ENCODE measurements at regions not wholly inside any gene's neighbourhood (a gene's known extent, or its start where the extent isn't known, plus 50 kb on each side); places are given as distances from the start of the nearest gene placed in this dataset.

DNA sequence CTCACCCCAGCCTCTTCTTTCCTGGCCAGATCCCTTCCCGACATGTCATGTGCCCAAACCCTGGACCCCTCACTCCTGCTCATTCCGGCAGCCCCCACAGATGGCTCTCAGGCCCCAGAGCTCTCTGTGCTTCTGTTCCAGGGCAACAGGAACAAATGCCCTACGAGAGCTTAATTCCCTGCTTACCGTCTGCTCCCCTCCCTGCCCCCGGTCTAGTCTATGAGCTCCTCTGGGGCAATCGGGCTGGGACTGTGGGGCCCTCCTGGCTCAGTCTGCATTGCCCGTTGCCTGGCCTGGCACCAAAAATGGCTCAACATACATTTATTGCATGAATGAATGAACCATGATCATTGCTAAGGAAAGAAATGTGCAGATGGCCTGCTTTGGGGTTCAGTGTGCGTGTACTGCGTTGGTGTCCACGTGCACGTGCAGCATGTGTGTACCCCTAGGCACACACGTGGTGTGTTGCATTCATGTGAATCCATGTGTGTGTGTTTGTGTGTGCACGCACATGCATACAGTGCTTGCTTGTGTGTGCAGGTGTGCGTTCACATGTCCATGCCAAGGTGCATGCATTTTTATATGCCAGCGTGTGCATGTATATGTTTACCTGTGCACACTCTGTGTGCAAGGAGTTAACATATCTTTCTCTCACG lies 201.2 kb upstream of the IER5L start:
- Histone ChIP-seq H3K36me3 (ENCODE audit: control insufficient read depth in 3 of 3, insufficient read depth in 3 of 3, low read length in 3 of 3) (no peaks in the 10 kb centered on the region), H3K4me1 (ENCODE audit: control insufficient read depth in 3 of 3, insufficient read depth in 3 of 3, low read length in 3 of 3) (peaks cover 10 to 22% (median 15%) of the 10 kb centered on the region in 3 donors), H3K4me3 (ENCODE audit: low read length in 3 of 3) (no peak overlapping the region), H3K27ac (ENCODE audit: low read depth, low read length) (no peak overlapping the region), H3K9me3 (ENCODE audit: control insufficient read depth in 3 of 3, low read length in 3 of 3) (no peaks in the 10 kb centered on the region), H3K9ac (ENCODE audit: low read depth in 1 of 3, low read length in 3 of 3) (no peak overlapping the region), H3K27me3 (ENCODE audit: control insufficient read depth in 3 of 3, insufficient read depth in 3 of 3, low read length in 3 of 3) (peaks cover 0 to 3% (median 0%) of the 10 kb centered on the region in 3 donors)

DNA sequence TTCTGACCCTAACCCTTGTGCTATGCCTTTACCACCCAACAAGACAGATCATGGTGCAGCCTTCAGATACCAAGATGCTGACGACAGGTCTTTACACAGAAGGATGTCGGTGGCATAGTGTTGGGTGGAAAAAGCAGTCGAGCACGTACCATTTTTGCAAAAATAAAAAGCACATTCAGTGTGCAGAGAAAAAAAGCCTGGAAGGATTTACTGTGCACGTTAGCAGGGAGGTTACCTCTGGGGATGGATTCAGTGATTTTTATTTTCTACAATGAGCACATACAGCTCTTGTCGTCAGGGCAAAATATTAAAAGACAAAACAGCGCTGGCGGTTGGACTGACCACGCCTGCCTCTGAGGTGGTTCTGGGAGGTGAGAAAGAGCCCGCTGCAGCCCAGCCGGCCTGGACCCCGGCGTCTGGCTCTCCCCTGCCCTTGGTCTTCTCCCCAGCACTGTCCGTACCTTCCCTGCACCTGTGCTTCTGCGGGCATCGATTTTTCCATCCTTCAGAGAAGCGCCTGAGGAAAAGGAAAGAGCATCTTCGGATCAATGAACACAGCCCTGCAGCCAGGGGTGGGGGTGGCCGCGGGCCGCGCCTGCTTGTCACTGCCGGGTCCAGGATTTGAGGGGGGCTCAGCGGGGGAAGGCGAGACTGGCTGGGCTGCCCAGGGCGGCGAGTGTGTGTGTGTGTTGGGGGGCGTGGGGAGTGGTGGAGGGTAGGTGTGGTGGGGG lies 200.0 kb upstream of the IER5L start:
- peaks cover 0 to 3% (median 0%) of the 10 kb centered on the region in 3 donors for H3K27me3 ChIP-seq (ENCODE audit: control insufficient read depth in 3 of 3, insufficient read depth in 3 of 3, low read length in 3 of 3)
- H3K9me3 ChIP-seq (ENCODE audit: control insufficient read depth in 3 of 3, low read length in 3 of 3), result no peaks in the 10 kb centered on the region
- H3K4me1 ChIP-seq (ENCODE audit: control insufficient read depth in 3 of 3, insufficient read depth in 3 of 3, low read length in 3 of 3), result peaks cover 10 to 12% (median 11%) of the 10 kb centered on the region in 3 donors
- H3K9ac ChIP-seq (ENCODE audit: low read depth in 1 of 3, low read length in 3 of 3), result no peak overlapping the region
- no peak overlapping the region for H3K4me3 ChIP-seq (ENCODE audit: low read length in 3 of 3)
- no peaks in the 10 kb centered on the region for H3K36me3 ChIP-seq (ENCODE audit: control insufficient read depth in 3 of 3, insufficient read depth in 3 of 3, low read length in 3 of 3)
- no peak overlapping the region for H3K27ac ChIP-seq (ENCODE audit: low read depth, low read length)

DNA sequence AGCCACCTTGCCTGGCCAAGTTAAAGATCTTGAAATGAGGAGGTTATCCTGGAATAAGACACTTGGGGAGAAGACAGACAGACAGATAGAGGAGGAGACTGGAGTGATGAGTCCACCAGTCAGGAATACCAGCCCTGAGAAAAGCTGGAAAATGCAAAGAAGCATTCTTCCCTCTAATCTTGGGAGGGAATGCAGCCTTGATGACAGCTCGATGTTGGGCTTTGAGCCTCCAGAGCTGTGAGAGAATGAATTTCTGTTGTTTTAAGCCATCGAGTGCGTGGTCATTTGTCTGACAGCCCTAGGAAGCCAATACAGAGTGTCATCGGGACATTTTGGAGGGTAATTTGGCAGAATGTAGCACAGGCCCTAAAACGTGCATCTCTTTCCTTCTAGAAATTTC lies 199.1 kb upstream of the IER5L start:
- peaks cover 0 to 3% (median 0%) of the 10 kb centered on the region in 3 donors for H3K27me3 ChIP-seq (ENCODE audit: control insufficient read depth in 3 of 3, insufficient read depth in 3 of 3, low read length in 3 of 3)
- no peaks in the 10 kb centered on the region for H3K36me3 ChIP-seq (ENCODE audit: control insufficient read depth in 3 of 3, insufficient read depth in 3 of 3, low read length in 3 of 3)
- no peak overlapping the region for H3K9ac ChIP-seq (ENCODE audit: low read depth in 1 of 3, low read length in 3 of 3)
- no peak overlapping the region for H3K27ac ChIP-seq (ENCODE audit: low read depth, low read length)
- H3K4me3 ChIP-seq (ENCODE audit: low read length in 3 of 3), result no peak overlapping the region
- H3K4me1 ChIP-seq (ENCODE audit: control insufficient read depth in 3 of 3, insufficient read depth in 3 of 3, low read length in 3 of 3), result peaks cover 2 to 4% (median 3%) of the 10 kb centered on the region in 3 donors
- no peaks in the 10 kb centered on the region for H3K9me3 ChIP-seq (ENCODE audit: control insufficient read depth in 3 of 3, low read length in 3 of 3)

- H3K27me3 ChIP-seq (ENCODE audit: control insufficient read depth in 3 of 3, insufficient read depth in 3 of 3, low read length in 3 of 3), result peaks cover 0 to 3% (median 0%) of the 10 kb centered on the region in 3 donors
- H3K4me3 ChIP-seq (ENCODE audit: low read length in 3 of 3), result no peak overlapping the region
- no peaks in the 10 kb centered on the region for H3K36me3 ChIP-seq (ENCODE audit: control insufficient read depth in 3 of 3, insufficient read depth in 3 of 3, low read length in 3 of 3)
- H3K27ac ChIP-seq (ENCODE audit: low read depth, low read length), result no peak overlapping the region
- no peak overlapping the region for H3K9ac ChIP-seq (ENCODE audit: low read depth in 1 of 3, low read length in 3 of 3)
- H3K4me1 ChIP-seq (ENCODE audit: control insufficient read depth in 3 of 3, insufficient read depth in 3 of 3, low read length in 3 of 3), result no peaks in the 10 kb centered on the region
- H3K9me3 ChIP-seq (ENCODE audit: control insufficient read depth in 3 of 3, low read length in 3 of 3), result no peaks in the 10 kb centered on the region
These were observed 197.8 kb upstream of the IER5L start for GRCh38 chr9:129375845-129376244.

DNA sequence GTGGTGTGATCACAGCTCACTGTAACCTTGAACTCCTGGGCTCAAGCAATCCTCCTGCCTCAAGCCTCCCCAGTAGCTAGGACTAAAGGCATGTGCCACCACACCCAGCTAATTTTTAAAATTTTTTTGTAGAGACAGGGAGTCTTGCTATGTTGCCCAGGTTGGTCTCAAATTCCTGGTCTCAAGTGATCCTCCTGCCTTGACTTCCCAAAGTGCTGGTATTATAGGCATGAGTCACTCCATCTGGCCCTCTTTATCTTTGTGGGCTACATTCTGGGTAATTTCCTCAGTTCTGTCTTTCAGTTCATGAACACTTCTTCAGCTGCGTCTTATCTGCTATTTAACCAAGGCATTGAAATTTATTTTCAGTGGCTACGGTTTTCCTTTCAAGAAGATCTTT lies 196.6 kb upstream of the IER5L start:
- no peaks in the 10 kb centered on the region for H3K4me1 ChIP-seq (ENCODE audit: control insufficient read depth in 3 of 3, insufficient read depth in 3 of 3, low read length in 3 of 3)
- no peaks in the 10 kb centered on the region for H3K9me3 ChIP-seq (ENCODE audit: control insufficient read depth in 3 of 3, low read length in 3 of 3)
- H3K27me3 ChIP-seq (ENCODE audit: control insufficient read depth in 3 of 3, insufficient read depth in 3 of 3, low read length in 3 of 3), result peaks cover 0 to 3% (median 0%) of the 10 kb centered on the region in 3 donors
- H3K4me3 ChIP-seq (ENCODE audit: low read length in 3 of 3), result no peak overlapping the region
- H3K9ac ChIP-seq (ENCODE audit: low read depth in 1 of 3, low read length in 3 of 3), result no peak overlapping the region
- no peaks in the 10 kb centered on the region for H3K36me3 ChIP-seq (ENCODE audit: control insufficient read depth in 3 of 3, insufficient read depth in 3 of 3, low read length in 3 of 3)
- no peak overlapping the region for H3K27ac ChIP-seq (ENCODE audit: low read depth, low read length)

DNA sequence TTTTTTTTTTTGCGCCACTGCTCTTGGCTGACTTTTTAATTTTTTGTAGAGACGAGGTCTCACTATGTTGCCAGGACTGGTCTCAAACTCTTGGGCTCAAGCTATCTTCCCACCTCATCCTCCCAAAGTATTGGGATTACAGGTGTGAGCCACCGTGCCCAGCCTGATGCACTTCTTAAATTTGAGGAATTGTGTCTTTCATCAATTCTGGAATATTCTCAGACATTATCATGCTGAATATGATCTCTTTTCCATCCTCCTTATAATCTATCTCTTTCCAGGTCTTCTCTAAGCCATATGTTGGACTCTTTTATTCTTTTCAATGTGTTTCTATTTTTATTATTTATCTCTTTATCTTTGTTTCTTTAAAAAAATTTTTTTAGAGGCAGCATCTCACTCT lies 196.2 kb upstream of the IER5L start:
- Histone ChIP-seq H3K4me3 (ENCODE audit: low read length in 3 of 3) (no peak overlapping the region), H3K36me3 (ENCODE audit: control insufficient read depth in 3 of 3, insufficient read depth in 3 of 3, low read length in 3 of 3) (no peaks in the 10 kb centered on the region), H3K9ac (ENCODE audit: low read depth in 1 of 3, low read length in 3 of 3) (no peak overlapping the region), H3K27me3 (ENCODE audit: control insufficient read depth in 3 of 3, insufficient read depth in 3 of 3, low read length in 3 of 3) (peaks cover 0 to 3% (median 0%) of the 10 kb centered on the region in 3 donors), H3K9me3 (ENCODE audit: control insufficient read depth in 3 of 3, low read length in 3 of 3) (no peaks in the 10 kb centered on the region), H3K27ac (ENCODE audit: low read depth, low read length) (no peak overlapping the region), H3K4me1 (ENCODE audit: control insufficient read depth in 3 of 3, insufficient read depth in 3 of 3, low read length in 3 of 3) (no peaks in the 10 kb centered on the region)

DNA sequence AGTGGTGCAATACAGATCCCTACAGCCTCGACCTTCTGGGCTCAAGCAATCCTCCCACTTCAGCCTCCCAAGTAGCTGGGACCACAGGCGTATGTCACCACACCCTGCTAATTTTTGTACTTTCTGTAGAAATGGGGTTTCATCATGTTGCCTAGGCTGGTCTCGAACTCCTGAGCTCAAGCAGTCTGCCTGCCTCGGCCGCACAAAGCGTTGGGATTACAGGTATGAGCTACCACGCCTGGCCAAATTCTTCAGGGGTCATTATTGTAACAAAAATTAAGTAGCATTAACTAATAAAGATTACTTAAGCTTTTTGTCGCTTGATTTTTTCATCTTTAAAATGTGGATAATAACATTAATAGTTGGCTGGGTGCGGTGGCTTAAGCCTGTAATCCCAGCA lies 195.3 kb upstream of the IER5L start:
- Histone ChIP-seq H3K9me3 (ENCODE audit: control insufficient read depth in 3 of 3, low read length in 3 of 3) (no peaks in the 10 kb centered on the region), H3K9ac (ENCODE audit: low read depth in 1 of 3, low read length in 3 of 3) (no peak overlapping the region), H3K4me1 (ENCODE audit: control insufficient read depth in 3 of 3, insufficient read depth in 3 of 3, low read length in 3 of 3) (no peaks in the 10 kb centered on the region), H3K4me3 (ENCODE audit: low read length in 3 of 3) (no peak overlapping the region), H3K36me3 (ENCODE audit: control insufficient read depth in 3 of 3, insufficient read depth in 3 of 3, low read length in 3 of 3) (no peaks in the 10 kb centered on the region), H3K27me3 (ENCODE audit: control insufficient read depth in 3 of 3, insufficient read depth in 3 of 3, low read length in 3 of 3) (peaks cover 0 to 3% (median 0%) of the 10 kb centered on the region in 3 donors), H3K27ac (ENCODE audit: low read depth, low read length) (no peak overlapping the region)

DNA sequence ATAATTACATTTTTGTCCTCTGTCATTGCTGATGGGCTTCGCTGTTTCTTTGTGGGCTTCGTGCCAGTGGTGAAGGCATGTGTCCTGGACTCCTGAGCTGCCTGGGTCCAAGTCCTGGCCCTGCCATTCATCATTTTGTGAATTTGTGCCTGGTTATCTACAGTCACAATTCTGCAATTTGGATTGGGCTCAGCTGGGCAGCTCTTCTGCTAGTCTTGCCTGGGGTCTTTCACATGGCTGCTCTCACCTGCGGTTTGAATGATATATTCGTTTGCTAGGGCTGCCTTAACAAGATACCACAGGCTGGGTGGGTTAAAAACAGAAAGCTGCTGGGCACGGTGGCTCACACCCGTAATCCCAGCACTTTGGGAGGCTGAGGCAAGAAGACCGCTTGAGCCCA lies 192.7 kb upstream of the IER5L start:
- H3K27ac ChIP-seq (ENCODE audit: low read depth, low read length), result no peak overlapping the region
- H3K27me3 ChIP-seq (ENCODE audit: control insufficient read depth in 3 of 3, insufficient read depth in 3 of 3, low read length in 3 of 3), result no peaks in the 10 kb centered on the region
- no peaks in the 10 kb centered on the region for H3K9me3 ChIP-seq (ENCODE audit: control insufficient read depth in 3 of 3, low read length in 3 of 3)
- no peak overlapping the region for H3K9ac ChIP-seq (ENCODE audit: low read depth in 1 of 3, low read length in 3 of 3)
- H3K4me3 ChIP-seq (ENCODE audit: low read length in 3 of 3), result no peak overlapping the region
- no peaks in the 10 kb centered on the region for H3K36me3 ChIP-seq (ENCODE audit: control insufficient read depth in 3 of 3, insufficient read depth in 3 of 3, low read length in 3 of 3)
- no peaks in the 10 kb centered on the region for H3K4me1 ChIP-seq (ENCODE audit: control insufficient read depth in 3 of 3, insufficient read depth in 3 of 3, low read length in 3 of 3)

DNA sequence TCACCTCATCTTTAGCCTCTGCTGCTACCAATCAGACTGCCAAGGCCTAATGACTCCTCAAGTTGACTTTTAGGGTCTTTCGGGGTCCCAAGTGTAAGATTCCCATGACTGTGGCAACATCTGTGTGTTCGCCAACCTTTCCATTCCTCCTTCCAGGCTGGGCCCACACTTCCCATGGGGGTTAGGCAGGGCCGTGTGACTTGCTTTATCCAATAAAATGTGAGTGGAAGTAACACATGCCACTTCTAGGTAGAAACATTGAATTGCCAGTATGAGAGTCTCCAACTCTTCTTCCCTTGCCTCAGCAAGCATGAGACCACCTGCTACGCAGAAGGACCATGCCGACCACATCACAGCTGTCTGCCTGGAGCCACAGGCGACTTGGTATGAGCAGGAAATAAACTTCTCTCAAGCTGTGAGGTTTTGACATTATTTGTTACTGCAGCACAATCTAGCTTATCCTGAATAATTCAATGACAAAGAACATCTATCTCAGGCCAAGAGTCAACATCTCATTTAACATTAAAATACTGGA lies 190.4 kb upstream of the IER5L start:
- Histone ChIP-seq H3K9ac (ENCODE audit: low read depth in 1 of 3, low read length in 3 of 3) (no peak overlapping the region), H3K27me3 (ENCODE audit: control insufficient read depth in 3 of 3, insufficient read depth in 3 of 3, low read length in 3 of 3) (no peaks in the 10 kb centered on the region), H3K36me3 (ENCODE audit: control insufficient read depth in 3 of 3, insufficient read depth in 3 of 3, low read length in 3 of 3) (no peaks in the 10 kb centered on the region), H3K4me3 (ENCODE audit: low read length in 3 of 3) (no peak overlapping the region), H3K4me1 (ENCODE audit: control insufficient read depth in 3 of 3, insufficient read depth in 3 of 3, low read length in 3 of 3) (peaks cover 0 to 4% (median 0%) of the 10 kb centered on the region in 3 donors), H3K9me3 (ENCODE audit: control insufficient read depth in 3 of 3, low read length in 3 of 3) (no peaks in the 10 kb centered on the region), H3K27ac (ENCODE audit: low read depth, low read length) (no peak overlapping the region)

DNA sequence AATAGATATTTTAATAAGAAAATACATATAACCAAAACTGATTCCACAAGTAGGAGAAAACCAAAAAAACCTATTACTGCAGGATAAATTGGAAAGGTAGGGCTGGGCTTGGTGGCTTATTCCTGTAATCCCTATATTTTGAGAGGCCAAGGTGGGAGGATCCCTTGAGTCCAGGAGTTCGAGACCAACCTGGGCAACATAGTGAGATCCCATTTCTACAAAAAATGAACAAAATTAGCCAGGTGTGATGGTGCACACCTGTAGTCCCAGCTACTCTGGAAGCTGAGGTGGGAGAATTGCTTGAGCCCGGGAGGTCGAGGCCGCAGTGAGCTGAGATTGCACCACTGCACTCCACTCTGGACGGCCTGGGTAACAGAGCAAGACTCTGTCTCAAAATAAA lies 189.2 kb upstream of the IER5L start:
- H3K9me3 ChIP-seq (ENCODE audit: control insufficient read depth in 3 of 3, low read length in 3 of 3), result no peaks in the 10 kb centered on the region
- no peak overlapping the region for H3K27ac ChIP-seq (ENCODE audit: low read depth, low read length)
- H3K4me1 ChIP-seq (ENCODE audit: control insufficient read depth in 3 of 3, insufficient read depth in 3 of 3, low read length in 3 of 3), result peaks cover 0 to 4% (median 0%) of the 10 kb centered on the region in 3 donors
- no peak overlapping the region for H3K9ac ChIP-seq (ENCODE audit: low read depth in 1 of 3, low read length in 3 of 3)
- H3K4me3 ChIP-seq (ENCODE audit: low read length in 3 of 3), result no peak overlapping the region
- no peaks in the 10 kb centered on the region for H3K27me3 ChIP-seq (ENCODE audit: control insufficient read depth in 3 of 3, insufficient read depth in 3 of 3, low read length in 3 of 3)
- H3K36me3 ChIP-seq (ENCODE audit: control insufficient read depth in 3 of 3, insufficient read depth in 3 of 3, low read length in 3 of 3), result no peaks in the 10 kb centered on the region

Data from skeletal muscle tissue (tissue), 3 donors.